ENCODE measurements at regions not wholly inside any gene's neighbourhood (a gene's known extent, or its start where the extent isn't known, plus 50 kb on each side); places are given as distances from the start of the nearest gene placed in this dataset.

GRCh38 chr6:80696268-80696667 lies 589.8 kb downstream of the BCKDHB start:
- TF ChIP-seq SP1 (CRISPR knock-in tag; conservative IDR thresholded peaks at IDR 0.05) (no peak), KAT7 (CRISPR knock-in tag; IDR thresholded peaks at IDR 0.05; ENCODE audit: borderline replicate concordance) (no peak), IRF1 (CRISPR knock-in tag; IDR thresholded peaks at IDR 0.05) (no peak)
- TF ChIP-seq, protein P1, sequence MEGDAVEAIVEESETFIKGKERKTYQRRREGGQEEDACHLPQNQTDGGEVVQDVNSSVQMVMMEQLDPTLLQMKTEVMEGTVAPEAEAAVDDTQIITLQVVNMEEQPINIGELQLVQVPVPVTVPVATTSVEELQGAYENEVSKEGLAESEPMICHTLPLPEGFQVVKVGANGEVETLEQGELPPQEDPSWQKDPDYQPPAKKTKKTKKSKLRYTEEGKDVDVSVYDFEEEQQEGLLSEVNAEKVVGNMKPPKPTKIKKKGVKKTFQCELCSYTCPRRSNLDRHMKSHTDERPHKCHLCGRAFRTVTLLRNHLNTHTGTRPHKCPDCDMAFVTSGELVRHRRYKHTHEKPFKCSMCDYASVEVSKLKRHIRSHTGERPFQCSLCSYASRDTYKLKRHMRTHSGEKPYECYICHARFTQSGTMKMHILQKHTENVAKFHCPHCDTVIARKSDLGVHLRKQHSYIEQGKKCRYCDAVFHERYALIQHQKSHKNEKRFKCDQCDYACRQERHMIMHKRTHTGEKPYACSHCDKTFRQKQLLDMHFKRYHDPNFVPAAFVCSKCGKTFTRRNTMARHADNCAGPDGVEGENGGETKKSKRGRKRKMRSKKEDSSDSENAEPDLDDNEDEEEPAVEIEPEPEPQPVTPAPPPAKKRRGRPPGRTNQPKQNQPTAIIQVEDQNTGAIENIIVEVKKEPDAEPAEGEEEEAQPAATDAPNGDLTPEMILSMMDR (IDR thresholded peaks at IDR 0.05), result no peak

Data from WTC11 (cell line).